HG02981 (cell line): ENCODE measurements at regions not wholly inside any gene's neighbourhood (a gene's known extent, or its start where the extent isn't known, plus 50 kb on each side); places are given as distances from the start of the nearest gene placed in this dataset.

ENCODE experiments used
- ATAC-seq: cut with Tn5 transposase; IDR thresholded peaks from one replicate; pipeline ENCODE4 v1.9.1; 2021; ENCODE audit warnings: mild to moderate bottlenecking, moderate library complexity; ENCODE audit not compliant: unreplicated experiment

GRCh38 chr1:79848316-79848715 is 841.8 kb upstream of the ADGRL4 start:
- ATAC-seq = no peak

- no peak for ATAC-seq
Observed at GRCh38 chr1:79847700-79848099, 841.2 kb upstream of the ADGRL4 start.

GRCh38 chr1:79845936-79846335 is 839.4 kb upstream of the ADGRL4 start:
- no peak for ATAC-seq

- no peak for ATAC-seq
Observed at GRCh38 chr1:79842811-79843210, 836.3 kb upstream of the ADGRL4 start.

GRCh38 chr1:79839882-79840281 is 833.4 kb upstream of the ADGRL4 start:
- no peak for ATAC-seq

- no peak for ATAC-seq
Observed at GRCh38 chr1:79827446-79827845, 820.9 kb upstream of the ADGRL4 start.

- ATAC-seq = no peak
Observed at GRCh38 chr1:79825551-79825950, 819.0 kb upstream of the ADGRL4 start.

GRCh38 chr1:79822053-79822452 is 815.5 kb upstream of the ADGRL4 start:
- ATAC-seq = no peak

- no peak for ATAC-seq
Observed at GRCh38 chr1:79819140-79819539, 812.6 kb upstream of the ADGRL4 start.

GRCh38 chr1:79817031-79817560 is 810.6 kb upstream of the ADGRL4 start:
- ATAC-seq = no peak

- no peak for ATAC-seq
Observed at GRCh38 chr1:79815115-79815514, 808.6 kb upstream of the ADGRL4 start.

- no peak for ATAC-seq
Observed at GRCh38 chr1:79811173-79811572, 804.6 kb upstream of the ADGRL4 start.

- no peak for ATAC-seq
Observed at GRCh38 chr1:79808816-79809475, 802.4 kb upstream of the ADGRL4 start.

GRCh38 chr1:79807816-79808215 is 801.3 kb upstream of the ADGRL4 start:
- no peak for ATAC-seq

- ATAC-seq = no peak
Observed at GRCh38 chr1:79797487-79797886, 791.0 kb upstream of the ADGRL4 start.

GRCh38 chr1:79796434-79796833 is 789.9 kb upstream of the ADGRL4 start:
- no peak for ATAC-seq

GRCh38 chr1:79792219-79792930 is 785.8 kb upstream of the ADGRL4 start:
- no peak for ATAC-seq

- ATAC-seq = no peak
Observed at GRCh38 chr1:79791488-79792218, 785.1 kb upstream of the ADGRL4 start.

- no peak for ATAC-seq
Observed at GRCh38 chr1:79790950-79791349, 784.4 kb upstream of the ADGRL4 start.

GRCh38 chr1:79787631-79788030 is 781.1 kb upstream of the ADGRL4 start:
- no peak for ATAC-seq

- ATAC-seq = no peak
Observed at GRCh38 chr1:79785964-79786363, 779.4 kb upstream of the ADGRL4 start.

- ATAC-seq = no peak
Observed at GRCh38 chr1:79785561-79785960, 779.0 kb upstream of the ADGRL4 start.
